Testis (tissue), 2 donors: ENCODE measurements at regions not wholly inside any gene's neighbourhood (a gene's known extent, or its start where the extent isn't known, plus 50 kb on each side); places are given as distances from the start of the nearest gene placed in this dataset.

Experiments used
- CTCF ChIP-seq, 3 experiments: fragments of 450-650 bp in 2 of 3; fragments of 200-600 bp in 1 of 3; sonication (generic) in 1 of 3; IDR thresholded peaks; one replicate each; pipeline ENCODE4 v1.5.1; 2016 to 2019; ENCODE audit warnings: antibody characterized with exemption in 3 of 3, mild to moderate bottlenecking in 2 of 3, moderate library complexity in 1 of 3
- POLR2A ChIP-seq: fragments of 450-650 bp; IDR thresholded peaks from one replicate; pipeline ENCODE4 v1.6.1; 2017; ENCODE audit warnings: antibody characterized with exemption, mild to moderate bottlenecking, moderate library complexity

GRCh38 chr9:115507148-115507547, 389.2 kb upstream of the TNC start:
- no peak for TF ChIP-seq CTCF (IDR thresholded peaks at IDR 0.05)
- TF ChIP-seq POLR2A = no peak
